OCI-LY1 (cell line): ENCODE measurements at regions not wholly inside any gene's neighbourhood (a gene's known extent, or its start where the extent isn't known, plus 50 kb on each side); places are given as distances from the start of the nearest gene placed in this dataset.

Experiments used
- H2AFZ ChIP-seq: fragments of 200-600 bp; sonication (generic), shearing (Covaris generic); 2 replicates; pipeline ENCODE4 v1.6.0; 2014; ENCODE audit warnings: antibody characterized with exemption, mild to moderate bottlenecking, low read length
- H3F3A ChIP-seq: fragments of 200-600 bp; sonication (generic), shearing (Covaris generic); 2 replicates; pipeline ENCODE4 v1.6.0; 2014; ENCODE audit warnings: mild to moderate bottlenecking, antibody characterized with exemption, low read length, moderate library complexity; ENCODE audit not compliant: insufficient read depth
- H3K27ac ChIP-seq: fragments of 200-600 bp; sonication (generic); 2 replicates; pipeline ENCODE4 v1.5.1; 2014; ENCODE audit warnings: low read length, mixed run types, mild to moderate bottlenecking, low read depth; ENCODE audit not compliant: poor library complexity, severe bottlenecking
- H3K27me3 ChIP-seq: fragments of 200-600 bp; sonication (generic); 2 replicates; pipeline ENCODE4 v1.6.0; 2014; ENCODE audit warnings: antibody characterized with exemption, mild to moderate bottlenecking, low read length, moderate library complexity; ENCODE audit not compliant: insufficient read depth
- H3K36me3 ChIP-seq: fragments of 200-600 bp; sonication (generic); 2 replicates; pipeline ENCODE4 v1.6.1; 2014; ENCODE audit warnings: mild to moderate bottlenecking, antibody characterized with exemption, low read length, moderate library complexity, mixed read lengths; ENCODE audit not compliant: insufficient read depth
- H3K4me1 ChIP-seq: fragments of 200-600 bp; sonication (generic); 2 replicates; pipeline ENCODE4 v1.5.1; 2014; ENCODE audit warnings: mild to moderate bottlenecking, low read length, moderate library complexity; ENCODE audit not compliant: insufficient read depth, severe bottlenecking
- H3K4me2 ChIP-seq: fragments of 200-600 bp; sonication (generic), shearing (Covaris generic); 2 replicates; pipeline ENCODE4 v1.6.1; 2014; ENCODE audit warnings: low read length
- H3K4me3 ChIP-seq: fragments of 200-600 bp; sonication (generic); 2 replicates; pipeline ENCODE4 v1.5.1; 2014; ENCODE audit warnings: low read length, low read depth, mild to moderate bottlenecking, mixed read lengths; ENCODE audit not compliant: poor library complexity, severe bottlenecking
- H3K79me2 ChIP-seq: fragments of 200-600 bp; shearing (Covaris generic); 2 replicates; pipeline ENCODE4 v1.6.1; 2016; ENCODE audit warnings: mixed run types, low read length, mixed read lengths; ENCODE audit not compliant: insufficient read depth
- H3K9ac ChIP-seq: fragments of 200-600 bp; sonication (generic), shearing (Covaris generic); 2 replicates; pipeline ENCODE4 v1.6.1; 2014; ENCODE audit warnings: mild to moderate bottlenecking, low read length, mixed read lengths
- H3K9me2 ChIP-seq: fragments of 200-600 bp; sonication (generic), shearing (Covaris generic); 2 replicates; pipeline ENCODE4 v1.6.1; 2014; ENCODE audit warnings: low read depth, mild to moderate bottlenecking, low read length, mixed read lengths
- H3K9me3 ChIP-seq: fragments of 200-600 bp; shearing (Covaris generic); 2 replicates; pipeline ENCODE4 v1.6.1; 2014; ENCODE audit warnings: low read length, mixed read lengths
- H4K20me1 ChIP-seq: fragments of 200-600 bp; sonication (generic), shearing (Covaris generic); 2 replicates; pipeline ENCODE4 v1.6.0; 2016; ENCODE audit warnings: mild to moderate bottlenecking, low read length; ENCODE audit not compliant: insufficient read depth
- EZH2 ChIP-seq: fragments of 200-600 bp; sonication (generic), shearing (Covaris generic); IDR thresholded peaks from 2 replicates; pipeline ENCODE4 v1.8.0; 2017; ENCODE audit warnings: borderline replicate concordance, mixed run types, mild to moderate bottlenecking, antibody characterized with exemption, low read length, moderate library complexity, mixed read lengths
- TF ChIP-seq, protein P1 (sequence below): fragments of 200-600 bp; sonication (generic), shearing (Covaris generic); IDR thresholded peaks from 2 replicates; pipeline ENCODE4 v1.5.1; 2017; ENCODE audit warnings: mild to moderate bottlenecking, antibody characterized with exemption, low read length, moderate library complexity, mixed read lengths

DNA sequence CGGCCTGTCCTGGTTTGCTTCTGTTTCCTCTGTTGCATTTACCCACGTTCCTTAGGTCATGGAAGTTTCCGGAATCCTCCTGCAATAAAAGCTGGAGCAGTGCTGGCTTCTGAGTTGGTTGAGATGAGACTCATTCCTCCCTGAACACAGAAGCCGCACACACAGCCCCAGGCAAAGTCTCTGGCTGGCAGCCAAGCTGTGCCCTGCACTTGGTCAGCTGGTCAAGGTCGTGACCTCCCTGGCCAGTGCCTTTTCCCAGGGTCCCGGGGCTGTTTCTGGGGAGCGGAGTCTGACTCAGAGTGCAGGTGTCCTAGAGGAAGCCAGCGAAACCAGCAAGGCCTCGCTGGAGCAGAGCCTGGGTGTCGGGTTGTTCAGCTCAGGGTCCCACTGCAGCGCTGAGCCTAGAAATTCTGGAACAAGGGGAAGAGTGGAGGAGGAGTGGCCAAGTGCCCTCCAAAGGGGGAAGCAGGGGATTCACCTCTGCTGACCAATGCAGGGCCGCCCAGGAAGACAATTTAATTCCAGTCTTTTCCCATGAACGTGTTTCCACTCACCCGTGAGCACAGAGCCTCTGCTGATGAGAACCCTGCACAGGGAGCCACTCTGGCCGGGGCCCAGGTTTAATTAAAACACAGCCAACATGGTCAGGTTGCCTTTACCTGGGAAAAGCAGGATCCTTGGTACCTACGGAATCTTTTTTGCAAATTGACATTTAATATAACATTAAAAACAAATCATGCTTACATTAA lies 245.5 kb upstream of the PPP2R2D start:
- Histone ChIP-seq H3K79me2 (no peaks in the 10 kb centered on the region), H3K4me2 (no peak overlapping the region), H3K9me2 (no peaks in the 10 kb centered on the region), H3K36me3 (no peaks in the 10 kb centered on the region), H3K27me3 (no peaks in the 10 kb centered on the region; the same call in 1 of the 2 replicates), H3K4me1 (no peaks in the 10 kb centered on the region), H3K9me3 (no peaks in the 10 kb centered on the region), H3K9ac (no peak overlapping the region), H3F3A (no peaks in the 10 kb centered on the region), H4K20me1 (no peaks in the 10 kb centered on the region), H3K27ac (no peak overlapping the region), H2AFZ (no peak overlapping the region), H3K4me3 (no peak overlapping the region)
- TF ChIP-seq, protein P1, sequence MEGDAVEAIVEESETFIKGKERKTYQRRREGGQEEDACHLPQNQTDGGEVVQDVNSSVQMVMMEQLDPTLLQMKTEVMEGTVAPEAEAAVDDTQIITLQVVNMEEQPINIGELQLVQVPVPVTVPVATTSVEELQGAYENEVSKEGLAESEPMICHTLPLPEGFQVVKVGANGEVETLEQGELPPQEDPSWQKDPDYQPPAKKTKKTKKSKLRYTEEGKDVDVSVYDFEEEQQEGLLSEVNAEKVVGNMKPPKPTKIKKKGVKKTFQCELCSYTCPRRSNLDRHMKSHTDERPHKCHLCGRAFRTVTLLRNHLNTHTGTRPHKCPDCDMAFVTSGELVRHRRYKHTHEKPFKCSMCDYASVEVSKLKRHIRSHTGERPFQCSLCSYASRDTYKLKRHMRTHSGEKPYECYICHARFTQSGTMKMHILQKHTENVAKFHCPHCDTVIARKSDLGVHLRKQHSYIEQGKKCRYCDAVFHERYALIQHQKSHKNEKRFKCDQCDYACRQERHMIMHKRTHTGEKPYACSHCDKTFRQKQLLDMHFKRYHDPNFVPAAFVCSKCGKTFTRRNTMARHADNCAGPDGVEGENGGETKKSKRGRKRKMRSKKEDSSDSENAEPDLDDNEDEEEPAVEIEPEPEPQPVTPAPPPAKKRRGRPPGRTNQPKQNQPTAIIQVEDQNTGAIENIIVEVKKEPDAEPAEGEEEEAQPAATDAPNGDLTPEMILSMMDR, result no peak
- TF ChIP-seq EZH2, result no peak

DNA sequence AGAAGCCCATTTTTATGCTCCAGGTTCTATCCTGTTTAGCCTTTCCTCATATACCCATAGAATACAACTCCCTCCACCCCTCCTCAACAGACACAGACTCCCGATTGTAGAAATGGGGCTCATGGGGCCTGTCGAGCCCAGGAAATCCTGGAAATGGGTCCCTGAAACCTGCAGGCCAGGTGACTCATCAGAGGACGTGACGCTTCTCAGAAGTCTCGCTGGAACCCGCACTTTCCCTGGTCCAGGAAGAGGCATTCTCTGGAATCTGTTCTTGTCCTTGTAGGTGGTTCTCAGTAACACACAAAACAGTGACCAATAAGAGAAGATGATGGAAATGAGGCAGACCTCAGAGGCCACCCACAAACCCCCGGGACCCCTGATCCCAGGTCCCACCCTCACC lies 244.8 kb upstream of the PPP2R2D start:
- Histone ChIP-seq H3K4me1 (no peaks in the 10 kb centered on the region), H2AFZ (no peak overlapping the region), H3K27me3 (no peaks in the 10 kb centered on the region; the same call in 1 of the 2 replicates), H3K4me3 (no peak overlapping the region), H3K9ac (no peak overlapping the region), H3K9me2 (no peaks in the 10 kb centered on the region), H3K36me3 (no peaks in the 10 kb centered on the region), H3K9me3 (no peaks in the 10 kb centered on the region), H3F3A (no peaks in the 10 kb centered on the region), H3K79me2 (no peaks in the 10 kb centered on the region), H3K27ac (no peak overlapping the region), H3K4me2 (no peak overlapping the region), H4K20me1 (no peaks in the 10 kb centered on the region)
- TF ChIP-seq EZH2, result no peak
- TF ChIP-seq, protein P1, result no peak

DNA sequence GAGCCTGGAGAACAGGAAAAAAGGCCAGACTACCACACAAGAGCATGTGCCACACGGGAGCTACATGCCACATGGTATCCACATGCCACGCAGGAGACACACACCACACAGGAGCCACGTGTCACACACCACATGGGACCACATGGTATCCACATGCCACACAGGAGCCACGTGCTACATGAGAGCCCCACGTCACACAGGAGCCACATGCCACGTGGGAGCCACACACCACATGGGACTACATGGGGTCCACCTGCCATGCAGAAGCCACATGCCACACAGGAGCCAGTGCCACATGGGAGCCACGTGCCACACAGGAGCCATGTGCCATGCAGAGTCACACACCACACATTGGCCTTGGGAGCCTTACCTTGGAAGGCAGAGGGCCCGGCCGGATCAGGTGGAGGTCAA lies 244.4 kb upstream of the PPP2R2D start:
- H3K4me1 ChIP-seq, result no peaks in the 10 kb centered on the region
- H2AFZ ChIP-seq, result no peak overlapping the region
- no peak overlapping the region for H3K27ac ChIP-seq
- no peaks in the 10 kb centered on the region for H3K36me3 ChIP-seq
- H3K9me3 ChIP-seq, result no peaks in the 10 kb centered on the region
- no peak for TF ChIP-seq EZH2
- TF ChIP-seq, protein P1, result no peak
- no peaks in the 10 kb centered on the region for H3K9me2 ChIP-seq
- no peaks in the 10 kb centered on the region for H3K79me2 ChIP-seq
- no peaks in the 10 kb centered on the region for H3F3A ChIP-seq
- H3K4me2 ChIP-seq, result no peak overlapping the region
- H3K27me3 ChIP-seq, result no peaks in the 10 kb centered on the region; the same call in 1 of the 2 replicates
- H3K4me3 ChIP-seq, result no peak overlapping the region
- no peak overlapping the region for H3K9ac ChIP-seq
- H4K20me1 ChIP-seq, result no peaks in the 10 kb centered on the region
